ENCODE measurements at regions not wholly inside any gene's neighbourhood (a gene's known extent, or its start where the extent isn't known, plus 50 kb on each side); places are given as distances from the start of the nearest gene placed in this dataset.

DNA sequence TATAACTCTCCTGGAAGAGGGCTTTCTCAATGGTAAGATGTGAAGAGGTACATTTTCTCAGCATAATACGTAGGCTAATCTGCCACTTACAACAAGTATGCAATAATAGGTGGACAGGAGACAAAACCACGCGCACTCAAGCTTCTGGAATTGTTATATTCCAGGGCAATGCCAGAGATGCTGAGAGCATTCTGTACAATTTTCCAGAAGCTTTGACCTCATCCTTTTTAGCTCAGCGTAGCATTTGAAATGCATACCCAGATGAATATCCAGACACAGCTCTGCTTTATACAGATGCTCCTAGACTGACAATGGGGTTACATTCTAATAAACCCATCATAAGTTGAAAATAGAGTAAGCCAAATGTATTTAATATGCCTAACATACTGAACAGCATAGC lies 1492.4 kb upstream of the FLRT2 start:
- no peak for DNase-seq (ENCODE audit: low read depth)
- H3K4me3 ChIP-seq (ENCODE audit: low read depth, low read length) = no peak overlapping the region
- TF ChIP-seq, protein P1, sequence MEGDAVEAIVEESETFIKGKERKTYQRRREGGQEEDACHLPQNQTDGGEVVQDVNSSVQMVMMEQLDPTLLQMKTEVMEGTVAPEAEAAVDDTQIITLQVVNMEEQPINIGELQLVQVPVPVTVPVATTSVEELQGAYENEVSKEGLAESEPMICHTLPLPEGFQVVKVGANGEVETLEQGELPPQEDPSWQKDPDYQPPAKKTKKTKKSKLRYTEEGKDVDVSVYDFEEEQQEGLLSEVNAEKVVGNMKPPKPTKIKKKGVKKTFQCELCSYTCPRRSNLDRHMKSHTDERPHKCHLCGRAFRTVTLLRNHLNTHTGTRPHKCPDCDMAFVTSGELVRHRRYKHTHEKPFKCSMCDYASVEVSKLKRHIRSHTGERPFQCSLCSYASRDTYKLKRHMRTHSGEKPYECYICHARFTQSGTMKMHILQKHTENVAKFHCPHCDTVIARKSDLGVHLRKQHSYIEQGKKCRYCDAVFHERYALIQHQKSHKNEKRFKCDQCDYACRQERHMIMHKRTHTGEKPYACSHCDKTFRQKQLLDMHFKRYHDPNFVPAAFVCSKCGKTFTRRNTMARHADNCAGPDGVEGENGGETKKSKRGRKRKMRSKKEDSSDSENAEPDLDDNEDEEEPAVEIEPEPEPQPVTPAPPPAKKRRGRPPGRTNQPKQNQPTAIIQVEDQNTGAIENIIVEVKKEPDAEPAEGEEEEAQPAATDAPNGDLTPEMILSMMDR (IDR thresholded peaks at IDR 0.05; ENCODE audit: insufficient read depth, low read depth, low read length, missing control alignments) = no peak

DNA sequence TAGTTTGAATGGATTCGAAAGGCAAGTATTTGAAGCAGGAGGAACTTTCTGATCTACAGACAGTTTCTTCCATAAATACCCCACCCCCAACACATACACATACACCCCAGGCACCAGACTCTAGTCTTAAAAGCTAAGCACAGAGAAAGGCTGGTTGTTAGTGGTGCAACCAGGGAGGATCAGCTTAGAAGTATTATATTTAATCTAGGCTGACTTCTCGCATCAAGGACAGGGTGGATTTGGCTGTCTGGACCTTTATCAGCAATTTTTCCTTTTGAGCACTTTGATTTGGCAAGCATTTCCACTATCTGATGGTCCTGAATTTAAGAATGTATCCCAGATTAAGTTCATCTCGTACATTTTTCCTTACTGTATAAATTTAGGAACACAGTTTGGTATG lies 1489.8 kb upstream of the FLRT2 start:
- TF ChIP-seq, protein P1 (IDR thresholded peaks at IDR 0.05; ENCODE audit: insufficient read depth, low read depth, low read length, missing control alignments) = no peak
- H3K4me3 ChIP-seq (ENCODE audit: low read depth, low read length) = no peak overlapping the region
- DNase-seq (ENCODE audit: low read depth) = no peak

DNA sequence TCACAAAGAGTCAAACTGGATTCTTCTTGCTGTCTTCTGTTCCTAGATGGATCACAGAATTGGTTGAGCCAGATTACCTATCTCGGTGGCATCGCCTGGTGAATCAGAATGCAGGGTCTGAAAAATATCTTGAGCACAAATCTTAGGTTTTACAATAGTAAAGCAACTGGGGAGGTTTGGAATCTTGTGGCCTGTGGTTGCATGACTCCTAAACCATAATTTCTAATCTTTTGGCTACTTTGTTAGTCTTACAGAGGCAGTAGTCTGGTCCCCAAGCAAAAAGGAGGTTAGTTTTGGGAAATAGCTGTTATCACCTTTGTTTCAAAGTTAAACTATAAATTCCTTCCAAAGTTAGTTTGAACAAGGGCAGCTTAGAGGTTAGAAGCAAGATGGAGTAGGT lies 1488.5 kb upstream of the FLRT2 start:
- TF ChIP-seq, protein P1 (IDR thresholded peaks at IDR 0.05; ENCODE audit: insufficient read depth, low read depth, low read length, missing control alignments) = no peak
- no peak for DNase-seq (ENCODE audit: low read depth)
- H3K4me3 ChIP-seq (ENCODE audit: low read depth, low read length) = no peak overlapping the region

DNA sequence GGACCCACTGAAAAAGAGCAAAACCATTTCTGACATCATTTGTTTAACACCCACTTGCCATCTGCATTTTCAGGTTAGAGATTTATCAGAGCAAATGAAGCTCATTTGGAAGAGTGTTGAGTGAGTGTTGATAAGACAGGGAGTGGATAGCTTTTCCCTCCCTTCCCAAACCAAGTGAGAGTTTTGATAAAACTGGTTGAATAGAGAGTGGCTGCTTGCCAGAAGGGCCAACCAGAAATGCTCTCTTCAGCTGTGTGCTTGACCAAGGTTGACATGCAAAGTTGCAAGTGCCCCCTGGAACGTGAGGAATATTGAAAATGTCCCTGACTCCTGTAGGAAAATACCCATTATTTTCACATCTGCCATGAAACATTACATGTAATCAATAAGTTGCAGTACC lies 1487.0 kb upstream of the FLRT2 start:
- TF ChIP-seq, protein P1 (IDR thresholded peaks at IDR 0.05; ENCODE audit: insufficient read depth, low read depth, low read length, missing control alignments) = no peak
- no peak overlapping the region for H3K4me3 ChIP-seq (ENCODE audit: low read depth, low read length)

DNA sequence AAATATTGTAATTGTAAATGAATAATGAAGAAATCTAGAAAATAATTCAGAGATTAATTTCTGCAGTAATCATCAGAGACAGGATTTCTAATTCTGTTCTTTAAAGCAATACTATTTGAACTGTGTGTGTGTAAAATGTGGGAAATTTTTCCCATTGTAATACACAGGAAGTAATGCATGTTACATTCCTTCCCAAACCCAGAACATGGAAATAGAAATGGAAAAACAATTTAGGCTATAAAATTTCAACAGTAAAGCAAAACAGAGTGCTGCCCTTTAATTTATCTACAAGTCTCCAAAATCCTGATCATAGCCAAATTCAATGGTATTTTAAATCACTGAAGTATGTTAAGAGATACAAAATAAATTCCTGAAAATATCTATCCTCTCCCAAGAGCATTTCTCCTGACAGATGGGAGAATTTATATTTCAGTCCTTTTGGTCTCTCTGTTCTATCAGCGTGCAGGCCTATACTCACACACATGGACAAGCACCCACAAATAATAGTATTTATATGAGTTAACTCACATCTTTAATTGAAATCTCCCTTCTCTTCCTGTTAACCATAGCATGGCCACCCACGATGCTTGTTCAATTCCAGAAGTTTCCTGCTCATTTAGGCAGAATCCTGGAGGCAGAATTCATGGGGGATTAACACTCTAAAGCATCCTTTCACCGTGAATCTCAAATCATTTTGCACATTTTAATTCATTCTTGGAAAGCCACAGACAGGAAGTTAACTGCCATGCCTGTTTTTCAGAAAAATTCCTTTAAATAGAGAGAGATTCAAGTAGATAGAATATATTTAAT lies 1465.4 kb upstream of the FLRT2 start:
- no peak for DNase-seq (ENCODE audit: low read depth)
- H3K4me3 ChIP-seq (ENCODE audit: low read depth, low read length) = no peak overlapping the region
- TF ChIP-seq, protein P1 (IDR thresholded peaks at IDR 0.05; ENCODE audit: insufficient read depth, low read depth, low read length, missing control alignments) = no peak

More for the DNA sequence above, 1487.0 kb upstream of the FLRT2 start:
- DNase-seq (ENCODE audit: low read depth) = no peak

DNA sequence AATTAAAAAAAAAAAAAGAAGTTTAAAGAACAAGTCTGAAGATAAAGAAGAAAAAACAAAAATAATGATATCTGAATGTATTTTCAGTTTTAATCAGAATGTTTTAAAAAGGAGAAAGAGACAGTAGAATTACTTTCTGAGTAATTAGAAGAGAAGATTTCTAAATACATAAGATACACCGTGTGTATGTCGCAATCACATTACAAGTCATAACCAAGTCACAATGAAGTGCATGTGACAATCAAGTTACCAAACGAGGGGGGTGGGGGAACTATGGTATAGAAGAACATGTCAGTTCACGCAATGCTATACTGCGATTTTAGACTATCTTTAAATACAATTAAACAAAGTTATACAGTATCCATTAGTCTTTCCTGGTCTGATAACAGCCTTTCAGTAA lies 1464.1 kb upstream of the FLRT2 start:
- TF ChIP-seq, protein P1 (IDR thresholded peaks at IDR 0.05; ENCODE audit: insufficient read depth, low read depth, low read length, missing control alignments) = no peak
- no peak for DNase-seq (ENCODE audit: low read depth)

DNA sequence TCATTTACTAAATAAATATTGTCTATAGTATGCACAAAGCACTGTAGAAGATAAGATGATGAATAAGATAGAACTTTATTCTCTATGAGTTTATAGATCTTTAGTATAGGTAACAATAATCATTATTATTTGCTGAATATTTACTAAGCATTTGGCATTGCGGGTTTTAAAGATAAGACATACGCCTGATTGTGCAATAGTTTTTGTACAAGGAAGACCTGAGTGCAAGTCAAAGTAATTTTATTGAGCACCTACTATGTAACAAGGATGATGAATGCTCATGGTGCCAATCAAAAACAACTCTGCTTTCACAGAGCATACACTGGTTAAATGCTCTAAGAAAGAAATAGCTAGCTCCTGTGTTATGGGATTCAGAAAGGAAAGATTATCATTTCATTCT lies 1461.7 kb upstream of the FLRT2 start:
- TF ChIP-seq, protein P1 (IDR thresholded peaks at IDR 0.05; ENCODE audit: insufficient read depth, low read depth, low read length, missing control alignments) = no peak
- no peak overlapping the region for H3K4me3 ChIP-seq (ENCODE audit: low read depth, low read length)
- DNase-seq (ENCODE audit: low read depth) = no peak

More for the DNA sequence above, 1464.1 kb upstream of the FLRT2 start:
- H3K4me3 ChIP-seq (ENCODE audit: low read depth, low read length) = no peak overlapping the region

All from GM12865 (cell line).